SK-N-SH (cell line): ENCODE measurements at regions not wholly inside any gene's neighbourhood (a gene's known extent, or its start where the extent isn't known, plus 50 kb on each side); places are given as distances from the start of the nearest gene placed in this dataset.

ENCODE experiments used
- CTCF ChIA-PET: fragments of 300-600, 350-600 bp; formaldehyde crosslinking; extraction: SDS; loops from one replicate; lab custom pipeline; 2021; lab: Yijun Ruan, JAX
- POLR2A ChIA-PET: fragments of 350-600 bp; sonication (Branson Sonifier 250); formaldehyde crosslinking; extraction: SDS; loops from one replicate; lab custom pipeline; 2020; ENCODE audit warnings: antibody characterized with exemption, inconsistent platforms; lab: Yijun Ruan, JAX
- DNase-seq: peaks from one replicate; pipeline ENCODE4 v3.0.0; 2012
- H2AFZ ChIP-seq: fragments of 200-600 bp; sonication (generic); 2 replicates; pipeline ENCODE4 v1.8.1; 2016; ENCODE audit warnings: antibody characterized with exemption, mild to moderate bottlenecking, low read depth
- H3F3A ChIP-seq: fragments of 200-600 bp; sonication (generic); replicated peaks from 2 replicates; pipeline ENCODE3; 2016; ENCODE audit warnings: antibody characterized with exemption, mild to moderate bottlenecking; ENCODE audit not compliant: insufficient read depth
- H3K27ac ChIP-seq, 2 experiments: fragments of 200-500 bp in 1 of 2; fragments of 200-600 bp in 1 of 2; sonication (Bioruptor generic) in 1 of 2; sonication (generic), shearing (Covaris generic) in 1 of 2; 2 replicates each; pipeline versions ENCODE4 v1.5.1 to v1.6.1; 2014 to 2016; ENCODE audit warnings: low read depth in 2 of 2, inconsistent platforms in 1 of 2, low read length in 1 of 2, mild to moderate bottlenecking in 1 of 2, mixed read lengths in 1 of 2
- H3K27me3 ChIP-seq: fragments of 200-600 bp; sonication (generic), shearing (Covaris generic); 2 replicates; pipeline ENCODE4 v1.6.1; 2016; ENCODE audit warnings: mixed run types; ENCODE audit not compliant: insufficient read depth
- H3K36me3 ChIP-seq, 2 experiments: fragments of 200-500 bp in 1 of 2; fragments of 200-600 bp in 1 of 2; sonication (Bioruptor generic) in 1 of 2; sonication (generic) in 1 of 2; replicated peaks in 1 of 2; 2 replicates each; pipeline versions ENCODE3 to v1.5.1; 2014 to 2016; ENCODE audit warnings: low read length in 1 of 2, mild to moderate bottlenecking in 1 of 2; ENCODE audit not compliant: insufficient read depth in 2 of 2, control insufficient read depth in 1 of 2
- H3K4me1 ChIP-seq, 2 experiments: fragments of 200-500 bp in 1 of 2; fragments of 200-600 bp in 1 of 2; sonication (Bioruptor generic) in 1 of 2; sonication (generic), shearing (Covaris generic) in 1 of 2; 2 replicates each; pipeline versions ENCODE4 v1.5.1 to v1.6.1; 2014 to 2016; ENCODE audit warnings: low read depth in 1 of 2, low read length in 1 of 2, mixed run types in 1 of 2; ENCODE audit not compliant: insufficient read depth in 2 of 2, control insufficient read depth in 1 of 2
- H3K4me2 ChIP-seq: fragments of 200-600 bp; sonication (generic), shearing (Covaris generic); 2 replicates; pipeline ENCODE4 v1.6.1; 2017; ENCODE audit warnings: mixed run types
- H3K4me3 ChIP-seq, 2 experiments: fragments of 200-500 bp in 1 of 2; fragments of 200-600 bp in 1 of 2; sonication (Bioruptor generic) in 1 of 2; sonication (generic), shearing (Covaris generic) in 1 of 2; 2 replicates each; pipeline versions ENCODE4 v1.5.1 to v1.8.1; 2014 to 2016; ENCODE audit warnings: low read depth in 2 of 2, inconsistent platforms in 1 of 2, low read length in 1 of 2, mild to moderate bottlenecking in 1 of 2, mixed read lengths in 1 of 2, moderate library complexity in 1 of 2
- H3K79me2 ChIP-seq: fragments of 200-600 bp; sonication (generic); 2 replicates; pipeline ENCODE4 v1.8.1; 2017; ENCODE audit warnings: mild to moderate bottlenecking; ENCODE audit not compliant: insufficient read depth
- H3K9ac ChIP-seq: fragments of 200-600 bp; sonication (generic); 2 replicates; pipeline ENCODE4 v1.6.1; 2017; ENCODE audit warnings: mixed run types
- H3K9me2 ChIP-seq: fragments of 200-600 bp; sonication (generic); 2 replicates; pipeline ENCODE4 v1.6.1; 2017; ENCODE audit warnings: mixed run types
- H3K9me3 ChIP-seq: fragments of 200-600 bp; sonication (generic); 2 replicates; pipeline ENCODE4 v1.6.1; 2017; ENCODE audit warnings: mixed run types, mild to moderate bottlenecking, moderate library complexity
- H4K20me1 ChIP-seq: fragments of 200-600 bp; sonication (generic); 2 replicates; pipeline ENCODE4 v1.6.1; 2017; ENCODE audit warnings: mild to moderate bottlenecking, mixed run types; ENCODE audit not compliant: insufficient read depth
- FOSL2 ChIP-seq: IDR thresholded peaks from 2 replicates; pipeline ENCODE4 v1.4.0; 2012; ENCODE audit warnings: low read depth, mild to moderate bottlenecking, moderate library complexity, borderline replicate concordance
- FOXM1 ChIP-seq: IDR thresholded peaks from 2 replicates; pipeline ENCODE4 v1.4.0; 2012; ENCODE audit warnings: low read depth, mild to moderate bottlenecking
- GATA2 ChIP-seq: sonication (generic); formaldehyde crosslinking; IDR thresholded peaks from 2 replicates; pipeline ENCODE4 v1.5.0; 2020; ENCODE audit warnings: mild to moderate bottlenecking, missing genetic modification reagents
- MEF2A ChIP-seq: IDR thresholded peaks from 2 replicates; pipeline ENCODE4 v1.4.0; 2012; ENCODE audit warnings: low read depth, borderline replicate concordance
- NRF1 ChIP-seq: IDR thresholded peaks from 2 replicates; pipeline ENCODE4 v1.6.1; 2012; ENCODE audit warnings: low read depth, mild to moderate bottlenecking, low read length
- RAD21 ChIP-seq: IDR thresholded peaks from 2 replicates; pipeline ENCODE4 v1.6.1; 2012; ENCODE audit warnings: mild to moderate bottlenecking, low read length
- RFX5 ChIP-seq: IDR thresholded peaks from 2 replicates; pipeline ENCODE4 v1.6.1; 2012; ENCODE audit warnings: mild to moderate bottlenecking, improper control_type of control experiment, low read length
- TAF1 ChIP-seq: IDR thresholded peaks from 2 replicates; pipeline ENCODE4 v1.6.1; 2012; ENCODE audit warnings: low read depth, mild to moderate bottlenecking, low read length, moderate library complexity, borderline replicate concordance
- TCF12 ChIP-seq: IDR thresholded peaks from 2 replicates; pipeline ENCODE4 v1.4.0; 2012
- TEAD4 ChIP-seq: IDR thresholded peaks from 2 replicates; pipeline ENCODE4 v1.4.0; 2012; ENCODE audit warnings: mild to moderate bottlenecking, borderline replicate concordance; ENCODE audit not compliant: insufficient read depth
- YY1 ChIP-seq: IDR thresholded peaks from 2 replicates; pipeline ENCODE4 v1.4.0; 2012; ENCODE audit warnings: low read depth, mild to moderate bottlenecking
- WGBS: methylation state at CpG from one replicate; pipeline ENCODE4 v1.1.6; 2017; ENCODE audit warnings: low lambda C conversion rate; 5-methylcytosine and 5-hydroxymethylcytosine counted together
- TF ChIP-seq, protein P1 (sequence below): IDR thresholded peaks from 2 replicates; pipeline ENCODE4 v1.4.0; 2012; ENCODE audit warnings: low read depth
- TF ChIP-seq, protein P2 (sequence below): fragments of 200-600 bp; sonication (generic); IDR thresholded peaks from 2 replicates; pipeline ENCODE4 v1.6.1; 2017; ENCODE audit warnings: antibody characterized with exemption, mild to moderate bottlenecking, moderate library complexity
- TF ChIP-seq, protein P3 (sequence below): IDR thresholded peaks from 2 replicates; pipeline ENCODE4 v1.4.0; 2012; ENCODE audit warnings: low read depth, borderline replicate concordance
- TF ChIP-seq, protein P4 (sequence below): fragments of 150-350 bp; IDR thresholded peaks from 2 replicates; pipeline ENCODE4 v1.6.1; 2016; ENCODE audit warnings: mild to moderate bottlenecking, low read depth, low read length

DNA sequence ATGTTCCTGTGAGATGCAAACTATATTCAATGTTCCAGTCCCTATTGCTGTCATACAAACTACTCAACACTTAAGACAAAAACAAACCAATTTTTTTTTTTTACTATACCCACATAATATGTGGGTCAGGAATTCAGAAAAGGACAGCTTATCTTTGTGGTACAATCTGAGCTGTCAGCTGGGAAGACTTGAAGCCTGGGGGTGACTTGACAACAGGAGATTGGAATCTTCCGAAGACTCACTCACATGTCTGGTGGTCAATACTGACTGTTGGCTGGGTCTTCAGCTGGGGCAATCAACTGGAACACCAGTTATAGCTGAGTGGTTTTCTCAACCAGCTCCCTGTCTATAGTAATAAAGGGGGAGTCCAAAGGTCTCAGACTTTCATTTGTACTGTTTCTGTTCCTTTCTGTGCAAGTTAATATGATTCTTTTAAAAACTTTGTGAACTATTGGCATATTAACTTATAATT is 81.7 kb upstream of the ATP1B1 start:
- Histone ChIP-seq H3K79me2 (no peaks in the 10 kb centered on the region), H3K4me3 (no peak overlapping the region), H4K20me1 (no peaks in the 10 kb centered on the region), H3K27ac (no peak overlapping the region), H3K9me3 (no peaks in the 10 kb centered on the region), H3K27me3 (no peaks in the 10 kb centered on the region), H3K9me2 (no peaks in the 10 kb centered on the region), H3K36me3 (no peaks in the 10 kb centered on the region), H3K4me1 (no peaks in the 10 kb centered on the region), H3F3A (no peaks in the 10 kb centered on the region), H3K9ac (no peak overlapping the region), H3K4me2 (no peak overlapping the region), H2AFZ (no peak overlapping the region; the same call in 1 of the 2 replicates)
- POLR2A ChIA-PET: no interaction called here
- TF ChIP-seq, protein P1, sequence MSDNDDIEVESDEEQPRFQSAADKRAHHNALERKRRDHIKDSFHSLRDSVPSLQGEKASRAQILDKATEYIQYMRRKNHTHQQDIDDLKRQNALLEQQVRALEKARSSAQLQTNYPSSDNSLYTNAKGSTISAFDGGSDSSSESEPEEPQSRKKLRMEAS: no peak
- TF ChIP-seq RFX5 (no peak), RAD21 (no peak), TEAD4 (no peak), TAF1 (no peak), YY1 (no peak), TCF12 (no peak), FOSL2 (no peak)
- TF ChIP-seq, protein P2, sequence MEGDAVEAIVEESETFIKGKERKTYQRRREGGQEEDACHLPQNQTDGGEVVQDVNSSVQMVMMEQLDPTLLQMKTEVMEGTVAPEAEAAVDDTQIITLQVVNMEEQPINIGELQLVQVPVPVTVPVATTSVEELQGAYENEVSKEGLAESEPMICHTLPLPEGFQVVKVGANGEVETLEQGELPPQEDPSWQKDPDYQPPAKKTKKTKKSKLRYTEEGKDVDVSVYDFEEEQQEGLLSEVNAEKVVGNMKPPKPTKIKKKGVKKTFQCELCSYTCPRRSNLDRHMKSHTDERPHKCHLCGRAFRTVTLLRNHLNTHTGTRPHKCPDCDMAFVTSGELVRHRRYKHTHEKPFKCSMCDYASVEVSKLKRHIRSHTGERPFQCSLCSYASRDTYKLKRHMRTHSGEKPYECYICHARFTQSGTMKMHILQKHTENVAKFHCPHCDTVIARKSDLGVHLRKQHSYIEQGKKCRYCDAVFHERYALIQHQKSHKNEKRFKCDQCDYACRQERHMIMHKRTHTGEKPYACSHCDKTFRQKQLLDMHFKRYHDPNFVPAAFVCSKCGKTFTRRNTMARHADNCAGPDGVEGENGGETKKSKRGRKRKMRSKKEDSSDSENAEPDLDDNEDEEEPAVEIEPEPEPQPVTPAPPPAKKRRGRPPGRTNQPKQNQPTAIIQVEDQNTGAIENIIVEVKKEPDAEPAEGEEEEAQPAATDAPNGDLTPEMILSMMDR: no peak
- CTCF ChIA-PET: interaction anchor here (1.2 kb wide), 1 partner anchor 421 kb away, joined by 4 read pairs; no protein-coding TSS in a partner anchor
- no peak for DNase-seq
- WGBS: 76% methylated on average over 1 of the region's 1 CpG

DNA sequence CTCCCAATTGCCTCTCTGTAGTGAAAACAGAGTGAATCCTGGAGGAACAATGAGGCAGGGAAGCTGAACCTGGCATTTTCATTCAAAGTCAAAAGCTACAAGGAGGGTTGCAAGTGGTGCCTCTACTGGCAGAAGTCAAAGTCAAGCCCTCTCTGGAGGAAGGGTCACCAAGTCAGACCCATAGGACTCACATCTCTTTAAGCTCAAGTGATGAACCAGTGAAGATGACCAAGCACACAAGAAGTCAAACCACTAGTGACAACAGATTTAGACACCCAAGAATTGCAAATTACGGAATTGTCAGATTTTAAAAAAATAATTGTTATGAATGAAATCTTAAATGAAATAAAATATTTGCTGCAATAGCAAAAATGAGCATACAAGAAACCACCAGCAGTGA is 81.1 kb upstream of the ATP1B1 start:
- Histone ChIP-seq H3K4me2 (no peak overlapping the region), H3K36me3 (no peaks in the 10 kb centered on the region), H2AFZ (no peak overlapping the region; the same call in 1 of the 2 replicates), H3K9ac (no peak overlapping the region), H3F3A (no peaks in the 10 kb centered on the region), H3K9me3 (no peaks in the 10 kb centered on the region), H3K27me3 (no peaks in the 10 kb centered on the region), H3K79me2 (no peaks in the 10 kb centered on the region), H4K20me1 (no peaks in the 10 kb centered on the region), H3K9me2 (no peaks in the 10 kb centered on the region)
- WGBS: 87% methylated on average over 1 of the region's 1 CpG
- no peak for DNase-seq
- POLR2A ChIA-PET: no interaction called here
- TF ChIP-seq, protein P1: no peak
- TF ChIP-seq GATA2 (CRISPR knock-in tag) (no peak), NRF1 (no peak), MEF2A (no peak), FOXM1 (no peak)
- TF ChIP-seq, protein P3, sequence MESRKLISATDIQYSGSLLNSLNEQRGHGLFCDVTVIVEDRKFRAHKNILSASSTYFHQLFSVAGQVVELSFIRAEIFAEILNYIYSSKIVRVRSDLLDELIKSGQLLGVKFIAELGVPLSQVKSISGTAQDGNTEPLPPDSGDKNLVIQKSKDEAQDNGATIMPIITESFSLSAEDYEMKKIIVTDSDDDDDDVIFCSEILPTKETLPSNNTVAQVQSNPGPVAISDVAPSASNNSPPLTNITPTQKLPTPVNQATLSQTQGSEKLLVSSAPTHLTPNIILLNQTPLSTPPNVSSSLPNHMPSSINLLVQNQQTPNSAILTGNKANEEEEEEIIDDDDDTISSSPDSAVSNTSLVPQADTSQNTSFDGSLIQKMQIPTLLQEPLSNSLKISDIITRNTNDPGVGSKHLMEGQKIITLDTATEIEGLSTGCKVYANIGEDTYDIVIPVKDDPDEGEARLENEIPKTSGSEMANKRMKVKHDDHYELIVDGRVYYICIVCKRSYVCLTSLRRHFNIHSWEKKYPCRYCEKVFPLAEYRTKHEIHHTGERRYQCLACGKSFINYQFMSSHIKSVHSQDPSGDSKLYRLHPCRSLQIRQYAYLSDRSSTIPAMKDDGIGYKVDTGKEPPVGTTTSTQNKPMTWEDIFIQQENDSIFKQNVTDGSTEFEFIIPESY: no peak
- TF ChIP-seq, protein P4, sequence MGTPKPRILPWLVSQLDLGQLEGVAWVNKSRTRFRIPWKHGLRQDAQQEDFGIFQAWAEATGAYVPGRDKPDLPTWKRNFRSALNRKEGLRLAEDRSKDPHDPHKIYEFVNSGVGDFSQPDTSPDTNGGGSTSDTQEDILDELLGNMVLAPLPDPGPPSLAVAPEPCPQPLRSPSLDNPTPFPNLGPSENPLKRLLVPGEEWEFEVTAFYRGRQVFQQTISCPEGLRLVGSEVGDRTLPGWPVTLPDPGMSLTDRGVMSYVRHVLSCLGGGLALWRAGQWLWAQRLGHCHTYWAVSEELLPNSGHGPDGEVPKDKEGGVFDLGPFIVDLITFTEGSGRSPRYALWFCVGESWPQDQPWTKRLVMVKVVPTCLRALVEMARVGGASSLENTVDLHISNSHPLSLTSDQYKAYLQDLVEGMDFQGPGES: no peak
- TF ChIP-seq, all 33 proteins: peak for 0
- Histone ChIP-seq H3K4me1 (no peaks in the 10 kb centered on the region), H3K27ac (no peak overlapping the region), H3K4me3 (no peak overlapping the region)
- CTCF ChIA-PET: interaction anchor here (1.2 kb wide), 1 partner anchor 422 kb away, joined by 4 read pairs; no protein-coding TSS in a partner anchor
